CD8-positive, alpha-beta memory T cell (primary cell): ENCODE measurements at regions not wholly inside any gene's neighbourhood (a gene's known extent, or its start where the extent isn't known, plus 50 kb on each side); places are given as distances from the start of the nearest gene placed in this dataset.

Experiments
- CTCF ChIA-PET: fragments of 350-600 bp; sonication (Branson Sonifier 250); formaldehyde crosslinking; loops from one replicate; lab custom pipeline; 2021; ENCODE audit warnings: antibody characterized with exemption; lab: Charles Lee
- POLR2A ChIA-PET: fragments of 350-600 bp; sonication (Branson Sonifier 250); formaldehyde crosslinking; loops from one replicate; lab custom pipeline; 2021; ENCODE audit warnings: antibody characterized with exemption; lab: Charles Lee
- DNase-seq, 5 donors: peaks; one replicate each; pipeline versions ENCODE4 v3.0.0 to v3.0.0-alpha.2; 2020 to 2022; ENCODE audit warnings: mixed read lengths in 1 of 5
- H3K27ac ChIP-seq: one replicate; pipeline ENCODE4 v1.7.0; 2013; ENCODE audit warnings: low read depth, mild to moderate bottlenecking, low read length, moderate library complexity
- H3K27me3 ChIP-seq: 2 replicates; pipeline ENCODE4 v1.7.0; 2013; ENCODE audit warnings: low read length, mild to moderate bottlenecking; ENCODE audit not compliant: insufficient read depth, poor library complexity, severe bottlenecking
- H3K36me3 ChIP-seq: 2 replicates; pipeline ENCODE4 v1.7.0; 2013; ENCODE audit warnings: mild to moderate bottlenecking, low read length, moderate library complexity; ENCODE audit not compliant: insufficient read depth
- H3K4me1 ChIP-seq: 2 replicates; pipeline ENCODE4 v1.7.0; 2013; ENCODE audit warnings: mild to moderate bottlenecking, low read length, moderate library complexity; ENCODE audit not compliant: insufficient read depth
- H3K4me3 ChIP-seq: 2 replicates; pipeline ENCODE4 v1.7.0; 2013; ENCODE audit warnings: mild to moderate bottlenecking, low read length
- H3K9me3 ChIP-seq: 2 replicates; pipeline ENCODE4 v1.7.0; 2013; ENCODE audit warnings: mild to moderate bottlenecking, low read length
- H3K27ac Mint-ChIP-seq, 8 donors: one replicate each; pipeline ENCODE4 v1.8.0; 2020 to 2021; ENCODE audit warnings: mixed read lengths in 8 of 8, mild to moderate bottlenecking in 6 of 8, inconsistent platforms in 3 of 8, moderate library complexity in 3 of 8
- H3K27me3 Mint-ChIP-seq, 2 donors: one replicate each; pipeline ENCODE4 v1.8.0; 2020 to 2021; ENCODE audit warnings: mixed read lengths in 2 of 2, mild to moderate bottlenecking in 1 of 2, moderate library complexity in 1 of 2
- H3K36me3 Mint-ChIP-seq, 3 donors: one replicate each; pipeline ENCODE4 v1.8.0; 2020 to 2021; ENCODE audit warnings: mixed read lengths in 3 of 3, inconsistent platforms in 1 of 3, mild to moderate bottlenecking in 1 of 3
- H3K4me1 Mint-ChIP-seq, 3 donors: one replicate each; pipeline ENCODE4 v1.8.0; 2020 to 2021; ENCODE audit warnings: mixed read lengths in 3 of 3, inconsistent platforms in 1 of 3, mild to moderate bottlenecking in 1 of 3
- H3K4me3 Mint-ChIP-seq, 7 donors: one replicate each; pipeline ENCODE4 v1.8.0; 2020 to 2021; ENCODE audit warnings: mixed read lengths in 7 of 7, mild to moderate bottlenecking in 6 of 7, moderate library complexity in 4 of 7, inconsistent platforms in 2 of 7
- H3K9me3 Mint-ChIP-seq, 5 donors: one replicate each; pipeline ENCODE4 v1.8.0; 2020 to 2022; ENCODE audit warnings: mixed read lengths in 5 of 5, mild to moderate bottlenecking in 3 of 5, moderate library complexity in 2 of 5, inconsistent platforms in 1 of 5

- Histone ChIP-seq H3K27me3 (no peaks in the 10 kb centered on the region), H3K9me3 (no peaks in the 10 kb centered on the region), H3K27ac (no peak overlapping the region), H3K4me1 (no peaks in the 10 kb centered on the region), H3K36me3 (no peaks in the 10 kb centered on the region), H3K4me3 (no peak overlapping the region)
- no peak for DNase-seq
- POLR2A ChIA-PET: no interaction called here
- no peaks in the 10 kb centered on the region for H3K4me1 Mint-ChIP-seq
- CTCF ChIA-PET: no interaction called here
- H3K36me3 Mint-ChIP-seq: no peaks in the 10 kb centered on the region
- H3K4me3 Mint-ChIP-seq: no peak overlapping the region
- H3K9me3 Mint-ChIP-seq: peaks cover 0 to 11% (median 3%) of the 10 kb centered on the region in 5 donors
- peaks cover 0 to 1% of the 10 kb centered on the region in 2 donors for H3K27me3 Mint-ChIP-seq
- no peak overlapping the region for H3K27ac Mint-ChIP-seq
Observed at GRCh38 chr13:103196356-103196755, 130.1 kb upstream of the SLC10A2 start.

GRCh38 chr13:103195762-103196161 lies 129.5 kb upstream of the SLC10A2 start:
- H3K36me3 ChIP-seq: no peaks in the 10 kb centered on the region
- no peaks in the 10 kb centered on the region for H3K36me3 Mint-ChIP-seq
- peaks cover 0 to 11% (median 3%) of the 10 kb centered on the region in 5 donors for H3K9me3 Mint-ChIP-seq
- H3K4me1 ChIP-seq: no peaks in the 10 kb centered on the region
- H3K27me3 Mint-ChIP-seq: peaks cover 0 to 1% of the 10 kb centered on the region in 2 donors
- no peak overlapping the region for H3K27ac ChIP-seq
- no peak overlapping the region for H3K4me3 Mint-ChIP-seq
- no peaks in the 10 kb centered on the region for H3K9me3 ChIP-seq
- no peak overlapping the region for H3K27ac Mint-ChIP-seq
- no peaks in the 10 kb centered on the region for H3K4me1 Mint-ChIP-seq
- H3K4me3 ChIP-seq: no peak overlapping the region
- no peaks in the 10 kb centered on the region for H3K27me3 ChIP-seq
- ChIA-PET POLR2A (no interaction called here), CTCF (interaction anchor here (1.2 kb wide), 1 partner anchor 22 kb away, joined by 3 read pairs; no protein-coding TSS in a partner anchor)
- DNase-seq: no peak

- ChIA-PET POLR2A (no interaction called here), CTCF (interaction anchor here (1.2 kb wide), 1 partner anchor 21 kb away, joined by 3 read pairs; no protein-coding TSS in a partner anchor)
- H3K27me3 Mint-ChIP-seq: peaks cover 0 to 1% of the 10 kb centered on the region in 2 donors
- H3K4me1 Mint-ChIP-seq: no peaks in the 10 kb centered on the region
- DNase-seq: no peak
- no peak overlapping the region for H3K27ac Mint-ChIP-seq
- Histone ChIP-seq H3K9me3 (no peaks in the 10 kb centered on the region), H3K27me3 (no peaks in the 10 kb centered on the region), H3K4me1 (no peaks in the 10 kb centered on the region), H3K4me3 (no peak overlapping the region), H3K36me3 (no peaks in the 10 kb centered on the region), H3K27ac (no peak overlapping the region)
- no peaks in the 10 kb centered on the region for H3K36me3 Mint-ChIP-seq
- H3K4me3 Mint-ChIP-seq: no peak overlapping the region
- H3K9me3 Mint-ChIP-seq: peaks cover 0 to 10% (median 3%) of the 10 kb centered on the region in 5 donors
Observed at GRCh38 chr13:103194871-103195270, 128.7 kb upstream of the SLC10A2 start.

GRCh38 chr13:103192511-103193135 lies 126.4 kb upstream of the SLC10A2 start:
- Histone ChIP-seq H3K9me3 (no peaks in the 10 kb centered on the region), H3K4me3 (no peak overlapping the region), H3K36me3 (no peaks in the 10 kb centered on the region), H3K27me3 (no peaks in the 10 kb centered on the region), H3K4me1 (no peaks in the 10 kb centered on the region), H3K27ac (no peak overlapping the region)
- DNase-seq: no peak
- Mint-ChIP-seq H3K4me1 (no peaks in the 10 kb centered on the region), H3K9me3 (no peaks in the 10 kb centered on the region), H3K27ac (no peak overlapping the region), H3K36me3 (no peaks in the 10 kb centered on the region), H3K4me3 (no peak overlapping the region), H3K27me3 (peaks cover 0 to 1% of the 10 kb centered on the region in 2 donors)
- ChIA-PET POLR2A (no interaction called here), CTCF (no interaction called here)

- Histone ChIP-seq H3K4me1 (no peaks in the 10 kb centered on the region), H3K9me3 (no peaks in the 10 kb centered on the region), H3K4me3 (no peak overlapping the region), H3K27ac (no peak overlapping the region), H3K36me3 (no peaks in the 10 kb centered on the region), H3K27me3 (no peaks in the 10 kb centered on the region)
- CTCF ChIA-PET: no interaction called here
- POLR2A ChIA-PET: no interaction called here
- Mint-ChIP-seq H3K4me1 (no peaks in the 10 kb centered on the region), H3K9me3 (no peaks in the 10 kb centered on the region), H3K36me3 (no peaks in the 10 kb centered on the region), H3K27me3 (no peaks in the 10 kb centered on the region), H3K4me3 (no peak overlapping the region), H3K27ac (no peak overlapping the region)
- DNase-seq: no peak
Observed at GRCh38 chr13:103190841-103191240, 124.6 kb upstream of the SLC10A2 start.

GRCh38 chr13:103188713-103189326 lies 122.6 kb upstream of the SLC10A2 start:
- H3K36me3 Mint-ChIP-seq: no peaks in the 10 kb centered on the region
- Histone ChIP-seq H3K27ac (no peak overlapping the region), H3K4me3 (no peak overlapping the region), H3K4me1 (no peaks in the 10 kb centered on the region), H3K9me3 (no peaks in the 10 kb centered on the region), H3K27me3 (no peaks in the 10 kb centered on the region), H3K36me3 (no peaks in the 10 kb centered on the region)
- no peaks in the 10 kb centered on the region for H3K9me3 Mint-ChIP-seq
- DNase-seq: no peak
- POLR2A ChIA-PET: no interaction called here
- H3K4me1 Mint-ChIP-seq: no peaks in the 10 kb centered on the region
- H3K27me3 Mint-ChIP-seq: no peaks in the 10 kb centered on the region
- CTCF ChIA-PET: no interaction called here
- H3K27ac Mint-ChIP-seq: no peak overlapping the region
- H3K4me3 Mint-ChIP-seq: no peak overlapping the region

- Histone ChIP-seq H3K27ac (no peak overlapping the region), H3K4me1 (no peaks in the 10 kb centered on the region)
Observed at GRCh38 chr13:103187721-103188156, 121.5 kb upstream of the SLC10A2 start.

GRCh38 chr13:103184413-103184812 lies 118.2 kb upstream of the SLC10A2 start:
- H3K36me3 Mint-ChIP-seq: no peaks in the 10 kb centered on the region
- H3K27me3 Mint-ChIP-seq: no peaks in the 10 kb centered on the region
- H3K27me3 ChIP-seq: no peaks in the 10 kb centered on the region
- H3K9me3 Mint-ChIP-seq: no peaks in the 10 kb centered on the region
- ChIA-PET POLR2A (no interaction called here), CTCF (no interaction called here)
- H3K36me3 ChIP-seq: no peaks in the 10 kb centered on the region
- no peak overlapping the region for H3K27ac ChIP-seq
- no peak for DNase-seq
- no peaks in the 10 kb centered on the region for H3K9me3 ChIP-seq
- H3K4me3 ChIP-seq: no peak overlapping the region
- no peaks in the 10 kb centered on the region for H3K4me1 Mint-ChIP-seq
- H3K27ac Mint-ChIP-seq: no peak overlapping the region
- H3K4me1 ChIP-seq: no peaks in the 10 kb centered on the region
- H3K4me3 Mint-ChIP-seq: no peak overlapping the region

More at GRCh38 chr13:103187721-103188156, 121.5 kb upstream of the SLC10A2 start:
- Mint-ChIP-seq H3K27ac (no peak overlapping the region), H3K36me3 (no peaks in the 10 kb centered on the region), H3K27me3 (no peaks in the 10 kb centered on the region), H3K4me3 (no peak overlapping the region), H3K9me3 (no peaks in the 10 kb centered on the region), H3K4me1 (no peaks in the 10 kb centered on the region)
- H3K4me3 ChIP-seq: no peak overlapping the region
- CTCF ChIA-PET: no interaction called here
- DNase-seq: no peak
- POLR2A ChIA-PET: no interaction called here
- no peaks in the 10 kb centered on the region for H3K36me3 ChIP-seq
- H3K27me3 ChIP-seq: no peaks in the 10 kb centered on the region
- no peaks in the 10 kb centered on the region for H3K9me3 ChIP-seq
